ENCODE measurements at regions not wholly inside any gene's neighbourhood (a gene's known extent, or its start where the extent isn't known, plus 50 kb on each side); places are given as distances from the start of the nearest gene placed in this dataset.

GRCh38 chr14:62364161-62364560, 601.9 kb downstream of the SNAPC1 start:
- ChIA-PET CTCF (no interaction called here), POLR2A (no interaction called here)
- DNase-seq (ENCODE audit: low read depth, low spot score): no peak
- H3K4me3 ChIP-seq (ENCODE audit: low read depth, low read length): no peak overlapping the region
- TF ChIP-seq CTCF (IDR thresholded peaks at IDR 0.05; ENCODE audit: insufficient read depth, low read length, missing control alignments): no peak

DNA sequence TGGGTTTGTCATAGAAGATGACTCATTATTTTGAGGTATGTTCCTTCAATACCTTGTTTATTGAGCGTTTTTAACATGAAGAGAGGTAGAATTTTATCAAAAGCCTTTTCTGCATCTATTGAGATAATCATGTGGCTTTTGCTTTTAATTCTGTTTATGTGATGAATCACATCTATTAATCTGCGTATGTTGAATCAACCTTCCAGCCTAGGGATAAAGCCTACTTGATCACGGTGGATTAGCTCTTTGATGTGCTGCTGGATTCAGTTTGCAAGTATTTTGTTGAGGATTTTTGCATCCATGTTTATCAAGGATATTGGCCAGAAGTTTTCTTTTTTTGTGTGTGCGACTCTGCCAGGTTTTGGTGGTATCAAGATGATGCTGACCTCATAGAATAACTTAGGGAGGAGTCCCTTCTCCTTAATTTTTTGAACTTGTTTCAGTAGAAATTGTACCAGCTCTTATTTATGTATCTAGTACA, 602.6 kb downstream of the SNAPC1 start:
- no peak for DNase-seq (ENCODE audit: low read depth, low spot score)
- ChIA-PET CTCF (no interaction called here), POLR2A (no interaction called here)
- TF ChIP-seq CTCF (IDR thresholded peaks at IDR 0.05; ENCODE audit: insufficient read depth, low read length, missing control alignments): no peak
- no peak overlapping the region for H3K4me3 ChIP-seq (ENCODE audit: low read depth, low read length)

- ChIA-PET POLR2A (no interaction called here), CTCF (no interaction called here)
- DNase-seq (ENCODE audit: low read depth, low spot score): no peak
- H3K4me3 ChIP-seq (ENCODE audit: low read depth, low read length): no peak overlapping the region
- no peak for TF ChIP-seq CTCF (IDR thresholded peaks at IDR 0.05; ENCODE audit: insufficient read depth, low read length, missing control alignments)
Observed at GRCh38 chr14:62369919-62370560, 607.8 kb downstream of the SNAPC1 start.

GRCh38 chr14:62373944-62374343, 611.7 kb downstream of the SNAPC1 start:
- ChIA-PET POLR2A (no interaction called here), CTCF (no interaction called here)
- no peak overlapping the region for H3K4me3 ChIP-seq (ENCODE audit: low read depth, low read length)
- no peak for TF ChIP-seq CTCF (IDR thresholded peaks at IDR 0.05; ENCODE audit: insufficient read depth, low read length, missing control alignments)
- no peak for DNase-seq (ENCODE audit: low read depth, low spot score)

- POLR2A ChIA-PET: no interaction called here
- TF ChIP-seq CTCF (IDR thresholded peaks at IDR 0.05; ENCODE audit: insufficient read depth, low read length, missing control alignments): no peak
- no peak overlapping the region for H3K4me3 ChIP-seq (ENCODE audit: low read depth, low read length)
- DNase-seq (ENCODE audit: low read depth, low spot score): no peak
- CTCF ChIA-PET: no interaction called here
Observed at GRCh38 chr14:62378057-62378456, 615.8 kb downstream of the SNAPC1 start.

DNA sequence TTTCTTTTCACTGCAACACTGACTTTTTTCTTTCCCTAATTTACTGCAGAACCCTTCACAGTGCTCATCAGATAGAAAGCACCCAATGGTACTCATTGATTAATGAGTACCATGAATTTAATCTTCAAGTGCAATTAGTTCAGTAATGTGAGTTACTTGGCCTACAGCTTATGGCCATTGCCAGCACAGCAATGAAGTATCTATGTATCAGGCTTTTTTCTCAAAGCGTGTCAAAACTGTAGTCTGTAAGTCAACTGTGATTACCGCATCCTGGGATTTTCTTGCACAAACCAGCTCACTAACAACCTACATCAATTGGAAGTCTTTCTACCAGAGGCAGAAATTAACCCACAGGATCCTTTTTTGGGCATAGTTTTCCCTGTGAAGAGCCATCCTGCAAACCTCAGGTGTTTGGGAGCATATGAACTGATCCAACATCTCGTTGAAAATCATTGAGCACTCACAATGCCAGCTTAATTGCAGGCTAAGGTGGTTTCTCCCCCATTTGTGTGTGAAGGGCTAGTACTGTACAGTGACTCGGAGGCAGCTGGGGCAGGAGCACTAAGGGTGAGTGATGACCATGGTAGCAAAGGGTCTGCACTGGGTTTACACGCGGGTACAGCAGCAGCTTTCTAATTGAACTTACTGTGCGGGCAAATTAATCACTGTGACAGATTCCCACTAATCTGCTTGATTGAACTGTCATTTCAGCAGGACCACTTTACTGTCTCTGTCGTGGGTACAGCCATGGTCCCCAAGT, 619.3 kb downstream of the SNAPC1 start:
- no peak for DNase-seq (ENCODE audit: low read depth, low spot score)
- no peak overlapping the region for H3K4me3 ChIP-seq (ENCODE audit: low read depth, low read length)
- CTCF ChIA-PET: no interaction called here
- POLR2A ChIA-PET: no interaction called here
- no peak for TF ChIP-seq CTCF (IDR thresholded peaks at IDR 0.05; ENCODE audit: insufficient read depth, low read length, missing control alignments)
